ENCODE measurements at regions not wholly inside any gene's neighbourhood (a gene's known extent, or its start where the extent isn't known, plus 50 kb on each side); places are given as distances from the start of the nearest gene placed in this dataset.

DNA sequence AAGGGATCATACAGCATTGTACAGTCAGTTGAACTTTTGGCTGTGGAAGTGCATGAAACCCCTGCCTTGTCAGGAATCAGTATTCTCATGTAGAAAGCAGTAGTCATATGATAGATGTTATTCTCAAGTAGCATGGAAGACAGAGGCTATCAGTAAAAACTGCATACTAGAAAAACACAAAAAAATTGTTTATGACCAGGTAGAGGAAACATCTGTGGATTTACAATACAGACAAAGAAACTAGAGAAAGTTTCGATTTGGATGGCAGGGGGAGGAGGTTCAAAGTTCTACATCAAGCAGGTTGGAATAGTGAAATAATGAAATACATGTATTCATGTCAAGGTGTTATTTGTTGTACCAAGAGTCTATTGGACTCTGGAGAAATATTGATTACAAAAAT is 212.3 kb upstream of the DDI1 start:
- DNase-seq: no peak

DNA sequence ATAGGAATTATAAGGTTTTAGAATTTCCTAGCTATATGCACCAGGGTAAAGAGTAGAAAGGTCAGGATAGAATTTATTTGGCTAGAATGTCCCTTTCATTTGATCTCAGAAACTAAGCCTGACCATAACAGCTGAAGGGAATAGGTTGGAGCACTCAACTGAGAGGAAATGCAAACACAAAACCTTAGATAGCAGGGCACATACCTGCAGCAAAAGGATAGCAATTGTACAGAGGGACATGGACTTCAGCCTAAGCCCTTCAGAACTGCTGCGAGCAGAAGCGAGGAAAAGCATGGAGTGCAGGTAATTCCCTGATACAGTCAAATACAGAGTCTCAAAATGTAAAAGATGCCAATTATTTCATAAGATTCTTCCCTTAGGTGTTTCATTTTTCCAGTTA is 211.0 kb upstream of the DDI1 start:
- no peak for DNase-seq

- no peak for DNase-seq
These were observed 209.6 kb upstream of the DDI1 start for GRCh38 chr11:103826856-103827255.

DNA sequence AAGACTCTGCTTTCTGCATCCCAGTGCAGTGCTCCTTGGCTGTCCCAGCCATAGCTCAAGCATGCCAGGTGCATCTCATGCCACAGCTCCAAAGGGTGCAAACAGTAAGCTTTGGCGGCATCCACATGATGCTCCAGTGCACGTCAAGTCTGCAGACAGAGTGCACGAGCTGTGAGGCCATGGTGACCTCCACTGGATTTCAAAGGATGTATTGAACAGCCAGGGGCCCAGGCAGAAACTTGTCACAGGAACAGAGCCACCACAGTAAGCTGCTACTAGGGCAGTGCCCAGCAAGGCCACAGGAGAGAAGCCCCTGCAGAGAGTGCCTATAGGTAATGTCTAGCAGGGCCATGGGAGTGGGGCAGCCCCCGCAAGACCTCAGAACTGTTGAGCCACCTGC is 206.8 kb upstream of the DDI1 start:
- DNase-seq: no peak

DNA sequence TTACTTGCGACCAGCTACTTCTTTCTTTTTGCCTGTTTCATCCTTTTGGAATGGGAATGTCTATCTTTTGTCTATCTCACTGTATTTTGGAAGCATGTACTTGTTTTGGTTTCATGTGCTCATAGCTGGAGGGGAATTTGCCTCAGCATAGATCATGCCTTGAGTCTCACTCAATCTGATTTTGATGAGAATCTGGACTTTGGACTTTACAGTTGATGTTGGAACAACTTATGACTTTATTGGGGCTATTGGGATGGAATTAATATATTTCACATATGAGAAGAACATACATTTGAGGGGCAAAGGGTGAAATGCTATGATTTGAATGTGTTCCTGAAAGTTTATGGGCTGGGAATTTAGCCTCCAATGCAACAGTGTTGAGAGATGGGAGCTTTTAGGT is 206.2 kb upstream of the DDI1 start:
- no peak for DNase-seq

- no peak for DNase-seq
These were observed 203.7 kb upstream of the DDI1 start for GRCh38 chr11:103832762-103833161.

- no peak for DNase-seq
These were observed 194.2 kb upstream of the DDI1 start for GRCh38 chr11:103842191-103842590.

DNA sequence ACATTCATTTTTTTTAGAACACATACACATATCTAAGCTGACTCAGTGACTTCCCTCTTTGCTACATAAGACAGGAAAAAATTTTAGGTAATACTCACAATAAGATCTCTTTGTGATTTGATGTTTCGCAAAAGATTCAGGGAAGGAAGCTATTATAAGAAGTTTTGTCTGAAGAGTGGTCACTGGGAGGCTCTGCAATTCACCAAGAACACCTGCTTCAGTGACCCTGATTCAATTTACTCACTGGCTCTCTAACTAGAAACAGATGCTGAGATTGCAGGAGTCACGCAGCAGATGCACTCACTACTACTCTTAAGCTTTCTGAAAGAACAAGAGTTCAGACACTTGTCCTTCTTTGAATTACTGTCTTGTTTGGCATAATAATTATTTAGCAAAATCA is 193.6 kb upstream of the DDI1 start:
- DNase-seq: no peak

DNA sequence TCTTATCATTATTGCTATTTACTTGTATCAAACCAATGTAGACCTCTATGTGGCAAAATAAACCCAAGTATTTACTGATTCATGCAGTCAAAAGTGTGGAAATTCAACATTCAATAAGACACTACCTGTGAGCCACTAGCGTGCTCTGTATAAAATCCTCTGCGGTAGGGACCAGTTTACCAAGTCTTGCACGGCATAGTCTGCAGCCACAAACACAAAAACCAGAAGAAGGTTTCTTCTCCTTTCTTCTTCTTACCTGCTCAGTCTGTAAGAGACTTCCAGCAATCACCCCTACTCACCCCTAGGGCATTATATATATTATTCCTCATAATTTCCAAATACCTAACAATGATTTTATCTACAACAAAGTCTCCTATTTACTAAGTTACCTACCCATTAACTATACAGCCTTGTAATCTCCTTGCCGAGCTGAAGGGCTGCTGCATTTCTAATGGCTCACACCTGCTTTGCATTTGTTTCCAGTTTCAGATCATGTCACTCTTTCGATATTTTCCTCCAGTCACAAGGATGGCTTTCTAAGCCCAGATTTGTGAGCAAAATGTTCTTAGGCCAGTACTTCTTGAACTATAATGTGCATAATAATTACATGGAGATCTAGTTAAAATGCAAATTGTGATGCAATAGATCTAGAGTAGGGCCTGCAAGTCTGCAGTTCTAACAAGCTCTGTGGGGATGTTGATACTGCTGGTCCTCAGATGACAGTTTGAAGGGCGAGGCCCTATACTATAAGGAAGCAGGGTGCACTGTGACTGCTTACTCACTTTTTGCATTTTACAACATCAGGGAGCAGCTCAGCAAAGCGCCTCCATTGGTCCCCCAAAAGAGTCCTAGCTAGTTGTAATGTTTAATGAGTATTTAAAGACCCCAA is 191.9 kb upstream of the DDI1 start:
- DNase-seq: peak; percentile 37

DNA sequence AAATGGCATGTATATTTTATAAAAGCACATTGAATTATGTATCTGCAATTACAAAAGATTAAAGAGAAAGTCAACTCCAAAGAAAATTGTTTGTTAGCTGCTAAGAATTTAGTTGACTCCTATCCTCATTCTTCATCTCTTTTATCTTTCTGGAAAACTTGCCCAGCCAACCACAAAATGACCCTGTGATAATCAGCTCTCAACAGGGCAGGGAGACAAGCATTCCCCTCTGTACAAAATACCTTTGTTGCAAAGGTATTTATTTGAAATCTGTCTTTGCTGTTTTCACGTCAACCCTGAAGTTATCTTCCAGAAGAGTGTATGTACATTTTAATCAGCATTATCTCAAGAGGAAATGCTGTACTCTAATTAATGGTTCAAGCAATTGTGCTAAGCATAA is 191.1 kb upstream of the DDI1 start:
- no peak for DNase-seq

DNA sequence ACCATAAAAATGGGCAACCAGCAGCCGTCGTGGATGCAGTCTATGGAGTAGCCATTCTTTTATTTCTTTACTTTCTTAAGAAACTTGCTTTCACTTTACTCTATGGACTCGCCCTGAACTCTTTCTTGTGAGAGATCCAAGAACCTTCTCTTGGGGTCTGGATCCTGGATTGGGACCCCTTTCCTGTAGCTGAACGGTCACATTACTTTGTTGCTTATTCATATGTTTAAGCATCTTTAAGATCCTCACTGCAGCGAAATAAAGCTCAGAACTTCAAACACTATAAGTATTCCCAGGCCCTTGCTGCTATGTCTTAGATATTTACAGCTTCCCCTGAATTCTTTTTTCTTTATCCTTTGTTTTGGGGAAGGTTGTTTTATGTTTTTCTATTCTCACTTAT is 187.8 kb upstream of the DDI1 start:
- DNase-seq: no peak

DNA sequence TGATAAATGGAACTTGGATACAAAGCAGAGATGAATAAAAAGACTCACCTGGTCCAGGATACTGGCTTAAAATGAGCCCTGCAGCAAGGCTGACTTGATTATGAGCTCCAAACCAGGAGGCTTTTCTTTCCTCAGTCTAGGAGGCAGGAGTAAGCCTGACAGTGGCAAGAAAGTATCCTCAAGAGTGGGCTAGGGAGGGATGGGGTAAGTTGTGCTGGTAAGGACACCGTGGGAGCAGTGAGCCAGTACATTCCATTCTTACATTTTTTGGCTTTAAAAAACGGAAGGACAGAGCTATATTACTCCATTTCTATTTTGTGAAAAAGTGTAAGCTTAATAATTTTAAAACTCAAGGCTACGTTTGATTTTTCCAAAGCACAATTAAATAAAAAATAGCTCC is 187.1 kb upstream of the DDI1 start:
- no peak for DNase-seq

DNA sequence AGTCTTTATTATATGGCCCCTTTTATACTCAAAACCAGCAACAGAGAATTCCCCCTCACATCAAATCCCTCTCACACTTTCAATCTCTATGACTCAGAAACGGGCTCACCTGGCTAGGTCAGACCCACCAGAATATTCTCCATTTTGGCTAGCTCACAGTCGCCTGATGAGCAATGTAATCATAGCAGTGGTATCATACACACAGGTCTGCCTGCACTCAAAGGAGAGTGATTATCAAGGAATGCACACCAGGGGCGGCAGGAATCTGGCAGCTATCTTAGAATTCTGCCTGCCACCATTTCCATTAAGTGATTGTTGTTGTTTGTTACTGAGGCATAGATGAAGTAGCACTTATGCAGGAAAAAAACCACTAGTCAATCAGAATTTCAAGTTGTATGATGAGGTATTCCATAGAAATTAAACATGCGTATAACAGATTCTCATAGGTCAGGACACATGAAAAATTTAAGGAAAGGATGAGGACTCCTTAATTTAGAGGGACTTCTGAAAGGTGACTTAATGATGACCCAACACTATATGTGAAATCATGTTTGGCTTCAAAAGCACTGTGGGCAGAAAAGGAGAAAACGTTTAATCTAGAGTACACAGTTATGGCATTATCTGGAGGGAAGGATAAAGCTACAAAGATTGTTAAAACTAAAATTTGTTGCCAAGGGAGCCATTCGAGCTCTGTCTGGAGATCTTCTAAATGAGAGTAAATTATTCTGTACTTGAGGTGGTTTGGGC is 185.8 kb upstream of the DDI1 start:
- DNase-seq: no peak

DNA sequence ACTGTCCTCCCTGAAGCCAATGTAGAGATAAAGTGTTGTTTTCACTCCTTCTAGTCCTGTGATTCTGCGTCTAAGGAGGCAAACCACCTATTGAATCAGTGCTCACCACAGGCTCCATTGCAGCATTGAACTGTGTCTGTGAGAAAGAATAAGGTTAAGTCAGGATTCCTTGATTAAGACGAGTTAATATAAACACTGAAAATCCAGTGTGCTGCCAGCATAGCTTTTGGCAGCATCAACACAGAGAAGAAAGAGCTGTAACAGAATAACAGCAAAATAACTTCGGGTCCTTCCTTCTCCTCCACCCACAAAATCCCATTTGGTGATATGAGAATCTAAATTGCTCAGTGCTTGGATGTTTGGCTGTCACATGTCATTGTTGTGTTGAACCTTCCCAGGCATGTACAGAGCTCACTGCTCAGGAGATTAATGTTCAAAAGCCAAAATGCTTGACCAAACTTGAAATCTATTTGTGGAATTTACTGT is 185.2 kb upstream of the DDI1 start:
- no peak for DNase-seq
